Aorta (tissue), 5 donors: ENCODE measurements at regions not wholly inside any gene's neighbourhood (a gene's known extent, or its start where the extent isn't known, plus 50 kb on each side); places are given as distances from the start of the nearest gene placed in this dataset.
"Not testable (repeated sequence)": the region's sequence is repeated elsewhere in the genome, so short reads cannot be mapped to it uniquely, and the experiment has no call there.

Experiments used
- ATAC-seq: fragments of 200-7000 bp; cut with Tn5 transposase; one replicate; pipeline ENCODE4 v1.9.1; 2022; ENCODE audit warnings: moderate library complexity; ENCODE audit not compliant: low FRiP score
- DNase-seq, 2 donors: peaks; one replicate each; pipeline ENCODE4 v3.0.0-alpha.2; 2020
- H3K27ac ChIP-seq, 2 donors: one replicate each; pipeline ENCODE4 v1.5.1; 2013; ENCODE audit warnings: low read length in 2 of 2, mild to moderate bottlenecking in 2 of 2, moderate library complexity in 2 of 2, control low read depth in 1 of 2, inconsistent platforms in 1 of 2, low read depth in 1 of 2
- H3K27me3 ChIP-seq, 2 donors: one replicate each; pipeline ENCODE4 v1.6.1; 2013; ENCODE audit warnings: control low read depth in 1 of 2, low read length in 1 of 2, mild to moderate bottlenecking in 1 of 2, moderate library complexity in 1 of 2; ENCODE audit not compliant: insufficient read depth in 2 of 2, control insufficient read depth in 1 of 2
- H3K36me3 ChIP-seq, 2 donors: one replicate each; pipeline ENCODE4 v1.6.1; 2013; ENCODE audit warnings: control low read depth in 1 of 2, low read length in 1 of 2, mild to moderate bottlenecking in 1 of 2; ENCODE audit not compliant: insufficient read depth in 2 of 2, control insufficient read depth in 1 of 2
- H3K4me1 ChIP-seq, 2 donors: one replicate each; pipeline ENCODE4 v1.6.1; 2013; ENCODE audit warnings: low read length in 2 of 2, control low read depth in 1 of 2, mild to moderate bottlenecking in 1 of 2, moderate library complexity in 1 of 2; ENCODE audit not compliant: insufficient read depth in 2 of 2, control insufficient read depth in 1 of 2
- H3K4me3 ChIP-seq, 2 donors: one replicate each; pipeline ENCODE4 v1.5.1; 2013; ENCODE audit warnings: low read length in 2 of 2, control low read depth in 1 of 2, mild to moderate bottlenecking in 1 of 2
- H3K9me3 ChIP-seq: one replicate; pipeline ENCODE4 v1.6.1; 2013; ENCODE audit warnings: mild to moderate bottlenecking, low read length; ENCODE audit not compliant: control insufficient read depth
- WGBS, 2 donors: extraction: QIAGEN DNeasy Blood & Tissue Kit; methylation state at CpG; one replicate each; pipeline ENCODE4 v1.1.7; 2013; 5-methylcytosine and 5-hydroxymethylcytosine counted together
- intact Hi-C, 2 donors: fragments of 100-400 bp; cut with DNase I; formaldehyde crosslinking; loops; one replicate each; pipeline versions ENCODE4 v1.14.2 to v1.15.0; 2022
- donor health status: healthy with polysubstance abuse.
- donor health status: Bipolar disorder and iron deficiency.
- donor health status: DM: no; HTN: no; CAD: no.
- donor health status: DM: no; HTN: no; CAD: no.
- donor health status: DM: yes; HTN: yes; CAD: no.

- H3K9me3 ChIP-seq, H3K36me3 ChIP-seq, H3K4me3 ChIP-seq, DNase-seq, H3K27me3 ChIP-seq, ATAC-seq, H3K27ac ChIP-seq, H3K4me1 ChIP-seq: not testable (repeated sequence)
- WGBS, 2 donors: 97 to 98% methylated on average over 4 of the region's 4 CpGs
- intact Hi-C loops: loop anchor here in 1 of 2 donors (10.0 kb wide), 1 partner anchor 145 kb away; no protein-coding TSS in a partner anchor
Measured at GRCh38 chr6:110539277-110540019, 63.0 kb upstream of the SLC22A16 start.

GRCh38 chr6:110538416-110539160, 62.2 kb upstream of the SLC22A16 start:
- Histone ChIP-seq H3K27ac (no peak overlapping the region), H3K4me3 (no peak overlapping the region), H3K27me3 (no peaks in the 10 kb centered on the region), H3K9me3 (no peaks in the 10 kb centered on the region), H3K4me1 (no peaks in the 10 kb centered on the region), H3K36me3 (no peaks in the 10 kb centered on the region)
- ATAC-seq (no peak), DNase-seq (no peak)
- intact Hi-C loops: loop anchor here in 1 of 2 donors (10.0 kb wide), 1 partner anchor 146 kb away; no protein-coding TSS in a partner anchor
- WGBS, 2 donors: 92 to 94% methylated on average over 5 of the region's 5 CpGs

- Histone ChIP-seq H3K27ac (no peak overlapping the region), H3K27me3 (no peaks in the 10 kb centered on the region), H3K4me3 (no peak overlapping the region), H3K36me3 (no peaks in the 10 kb centered on the region), H3K9me3 (no peaks in the 10 kb centered on the region), H3K4me1 (no peaks in the 10 kb centered on the region)
- WGBS, 2 donors: 57% methylated on average over 8 of the region's 8 CpGs
- ATAC-seq: peak; percentile 72
- DNase-seq: no peak
- intact Hi-C loops: loop anchor here in 1 of 2 donors (10.0 kb wide), 1 partner anchor 147 kb away; no protein-coding TSS in a partner anchor
Measured at GRCh38 chr6:110537208-110538123, 61.1 kb upstream of the SLC22A16 start.

GRCh38 chr6:110534731-110535492, 58.5 kb upstream of the SLC22A16 start:
- Histone ChIP-seq H3K4me3 (no peak overlapping the region), H3K9me3 (no peaks in the 10 kb centered on the region), H3K4me1 (no peaks in the 10 kb centered on the region), H3K36me3 (no peaks in the 10 kb centered on the region), H3K27ac (no peak overlapping the region), H3K27me3 (no peaks in the 10 kb centered on the region)
- 61 to 65% methylated on average over 3 of the region's 3 CpGs for WGBS, 2 donors
- no peak for ATAC-seq
- intact Hi-C loops: loop anchor here in 1 of 2 donors (10.0 kb wide), 1 partner anchor 150 kb away; no protein-coding TSS in a partner anchor
- DNase-seq: peak; percentile 58 to 77

- DNase-seq (no peak), ATAC-seq (no peak)
- no peak overlapping the region for H3K27ac ChIP-seq
- no peaks in the 10 kb centered on the region for H3K4me1 ChIP-seq
- H3K27me3 ChIP-seq: no peaks in the 10 kb centered on the region
- intact Hi-C loops: loop anchor here in 1 of 2 donors (10.0 kb wide), 1 partner anchor 152 kb away; no protein-coding TSS in a partner anchor
- H3K4me3 ChIP-seq: no peak overlapping the region
- H3K36me3 ChIP-seq: no peaks in the 10 kb centered on the region
- H3K9me3 ChIP-seq: no peaks in the 10 kb centered on the region
- 79 to 83% methylated on average over 1 of the region's 1 CpG for WGBS, 2 donors
Measured at GRCh38 chr6:110532431-110532830, 56.0 kb upstream of the SLC22A16 start.

- intact Hi-C loops: loop anchor here in 1 of 2 donors (10.0 kb wide), 1 partner anchor 154 kb away; no protein-coding TSS in a partner anchor
- H3K9me3 ChIP-seq: no peaks in the 10 kb centered on the region
- ATAC-seq: no peak
- WGBS, 2 donors: 76 to 79% methylated on average over 2 of the region's 2 CpGs
- no peaks in the 10 kb centered on the region for H3K36me3 ChIP-seq
- H3K4me3 ChIP-seq: no peak overlapping the region
- H3K27me3 ChIP-seq: no peaks in the 10 kb centered on the region
- H3K4me1 ChIP-seq: no peaks in the 10 kb centered on the region
- DNase-seq: no peak
- H3K27ac ChIP-seq: no peak overlapping the region
Measured at GRCh38 chr6:110530671-110531070, 54.3 kb upstream of the SLC22A16 start.

GRCh38 chr6:110529907-110530306, 53.5 kb upstream of the SLC22A16 start:
- H3K36me3 ChIP-seq: no peaks in the 10 kb centered on the region
- intact Hi-C loops: loop anchor here (2.0 to 10.0 kb wide), 4 partner anchors 155 to 422 kb away; partner anchors contain the start of gene AMD1 (in 1 of the 2)
- H3K27ac ChIP-seq: no peak overlapping the region
- ATAC-seq (no peak), DNase-seq (no peak)
- H3K4me3 ChIP-seq: no peak overlapping the region
- no peaks in the 10 kb centered on the region for H3K9me3 ChIP-seq
- WGBS, 2 donors: 81 to 85% methylated on average over 3 of the region's 3 CpGs
- no peaks in the 10 kb centered on the region for H3K4me1 ChIP-seq
- no peaks in the 10 kb centered on the region for H3K27me3 ChIP-seq
